ENCODE measurements at regions not wholly inside any gene's neighbourhood (a gene's known extent, or its start where the extent isn't known, plus 50 kb on each side); places are given as distances from the start of the nearest gene placed in this dataset.

DNA sequence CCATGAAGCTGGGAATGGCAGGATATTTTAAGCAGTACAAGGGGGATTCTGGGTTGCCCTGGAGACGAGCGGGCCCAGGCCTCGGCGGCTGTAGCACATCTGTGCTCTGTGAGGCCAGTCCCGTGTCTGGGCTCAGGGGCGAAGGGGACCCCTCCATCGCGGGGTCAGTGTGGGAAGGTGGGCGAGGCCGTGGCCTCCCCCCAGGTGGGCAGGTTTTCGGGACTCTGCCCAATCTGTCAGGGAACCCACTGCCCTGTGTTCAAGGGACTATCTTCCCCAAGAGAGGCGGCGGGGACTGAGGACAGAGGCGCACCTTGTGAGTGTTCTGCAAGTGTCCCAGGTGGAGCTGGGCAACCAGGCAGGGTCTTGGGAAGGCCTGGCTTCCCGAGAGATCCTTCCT, 336.6 kb downstream of the CTTN start:
- H3K4me3 ChIP-seq (ENCODE audit: low read length): no peak overlapping the region
- TF ChIP-seq, protein P1, sequence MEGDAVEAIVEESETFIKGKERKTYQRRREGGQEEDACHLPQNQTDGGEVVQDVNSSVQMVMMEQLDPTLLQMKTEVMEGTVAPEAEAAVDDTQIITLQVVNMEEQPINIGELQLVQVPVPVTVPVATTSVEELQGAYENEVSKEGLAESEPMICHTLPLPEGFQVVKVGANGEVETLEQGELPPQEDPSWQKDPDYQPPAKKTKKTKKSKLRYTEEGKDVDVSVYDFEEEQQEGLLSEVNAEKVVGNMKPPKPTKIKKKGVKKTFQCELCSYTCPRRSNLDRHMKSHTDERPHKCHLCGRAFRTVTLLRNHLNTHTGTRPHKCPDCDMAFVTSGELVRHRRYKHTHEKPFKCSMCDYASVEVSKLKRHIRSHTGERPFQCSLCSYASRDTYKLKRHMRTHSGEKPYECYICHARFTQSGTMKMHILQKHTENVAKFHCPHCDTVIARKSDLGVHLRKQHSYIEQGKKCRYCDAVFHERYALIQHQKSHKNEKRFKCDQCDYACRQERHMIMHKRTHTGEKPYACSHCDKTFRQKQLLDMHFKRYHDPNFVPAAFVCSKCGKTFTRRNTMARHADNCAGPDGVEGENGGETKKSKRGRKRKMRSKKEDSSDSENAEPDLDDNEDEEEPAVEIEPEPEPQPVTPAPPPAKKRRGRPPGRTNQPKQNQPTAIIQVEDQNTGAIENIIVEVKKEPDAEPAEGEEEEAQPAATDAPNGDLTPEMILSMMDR (IDR thresholded peaks at IDR 0.05; ENCODE audit: insufficient read depth, low read depth, low read length, missing control alignments): no peak
- no peak for DNase-seq (ENCODE audit: low read depth)

GRCh38 chr11:70735976-70736375, 337.6 kb downstream of the CTTN start:
- H3K4me3 ChIP-seq (ENCODE audit: low read length): no peak overlapping the region
- DNase-seq (ENCODE audit: low read depth): no peak
- TF ChIP-seq, protein P1 (IDR thresholded peaks at IDR 0.05; ENCODE audit: insufficient read depth, low read depth, low read length, missing control alignments): no peak

DNA sequence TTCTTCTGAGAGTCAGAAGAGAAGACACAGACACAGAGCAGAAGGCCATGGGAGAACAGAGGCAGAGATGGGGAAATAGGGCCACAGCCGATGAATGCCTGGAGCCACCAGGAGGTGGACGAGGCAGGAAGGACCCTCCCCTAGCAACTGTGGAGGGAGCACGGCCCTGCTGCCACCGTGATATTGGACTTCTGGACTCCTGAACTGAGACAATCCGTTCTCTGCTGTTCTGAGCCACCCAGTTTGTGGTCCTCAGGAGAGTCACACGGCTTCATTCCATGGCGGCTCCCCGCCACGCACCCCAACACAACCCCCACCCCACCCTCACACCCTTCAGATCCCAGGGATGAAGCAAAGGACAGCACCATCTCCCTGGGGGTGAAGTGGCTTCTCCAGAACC, 338.1 kb downstream of the CTTN start:
- DNase-seq (ENCODE audit: low read depth): no peak
- TF ChIP-seq, protein P1 (IDR thresholded peaks at IDR 0.05; ENCODE audit: insufficient read depth, low read depth, low read length, missing control alignments): no peak
- H3K4me3 ChIP-seq (ENCODE audit: low read length): no peak overlapping the region

GRCh38 chr11:70736937-70737640, 338.8 kb downstream of the CTTN start:
- no peak overlapping the region for H3K4me3 ChIP-seq (ENCODE audit: low read length)
- TF ChIP-seq, protein P1 (IDR thresholded peaks at IDR 0.05; ENCODE audit: insufficient read depth, low read depth, low read length, missing control alignments): no peak
- no peak for DNase-seq (ENCODE audit: low read depth)

GRCh38 chr11:70737816-70738630, 339.7 kb downstream of the CTTN start:
- H3K4me3 ChIP-seq (ENCODE audit: low read length): no peak overlapping the region
- TF ChIP-seq, protein P1 (IDR thresholded peaks at IDR 0.05; ENCODE audit: insufficient read depth, low read depth, low read length, missing control alignments): no peak
- no peak for DNase-seq (ENCODE audit: low read depth)

GRCh38 chr11:70738661-70739060, 340.3 kb downstream of the CTTN start:
- TF ChIP-seq, protein P1 (IDR thresholded peaks at IDR 0.05; ENCODE audit: insufficient read depth, low read depth, low read length, missing control alignments): no peak
- no peak for DNase-seq (ENCODE audit: low read depth)
- no peak overlapping the region for H3K4me3 ChIP-seq (ENCODE audit: low read length)

Data from epithelial cell of esophagus (primary cell).